D721Med (cell line): ENCODE measurements at regions not wholly inside any gene's neighbourhood (a gene's known extent, or its start where the extent isn't known, plus 50 kb on each side); places are given as distances from the start of the nearest gene placed in this dataset.

Source experiments
- DNase-seq: peaks from one replicate; pipeline ENCODE4 v3.0.0; 2011; ENCODE audit warnings: low spot score; ENCODE audit not compliant: insufficient read length
- FAIRE-seq: peaks from 2 replicates; lab custom pipeline; 2011; peaks lifted over from hg19 to GRCh38; lab: Jason Lieb, UNC
- CTCF ChIP-seq: IDR thresholded peaks from 2 replicates; pipeline ENCODE4 v1.5.1; 2012; ENCODE audit warnings: mild to moderate bottlenecking, control low read depth; ENCODE audit not compliant: insufficient read depth; ENCODE audit errors: missing control alignments

- FAIRE-seq (no peak), DNase-seq (no peak)
- no peak for TF ChIP-seq CTCF
Measured at GRCh38 chr2:177322801-177323261, 58.3 kb upstream of the NFE2L2 start.

GRCh38 chr2:177324797-177325196 is 60.3 kb upstream of the NFE2L2 start:
- DNase-seq (no peak), FAIRE-seq (no peak)
- no peak for TF ChIP-seq CTCF

DNA sequence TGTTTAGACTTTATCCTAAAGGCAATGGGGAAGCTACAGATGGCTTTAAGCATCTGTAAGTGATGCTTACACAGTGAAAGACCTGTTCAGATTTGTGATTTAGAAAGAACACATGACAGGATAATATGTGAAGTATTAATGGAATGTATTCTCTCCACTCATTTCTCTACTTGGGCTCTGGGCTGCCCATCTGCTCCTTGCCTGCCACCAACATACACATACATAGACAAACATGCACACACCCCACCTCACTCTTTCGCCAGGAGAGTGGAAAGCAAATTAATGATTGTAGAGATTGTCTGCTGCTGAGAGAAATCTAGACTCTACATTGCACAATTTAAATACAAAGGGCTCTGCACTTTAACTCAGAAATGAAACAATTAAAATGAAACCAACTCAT is 61.0 kb upstream of the NFE2L2 start:
- no peak for TF ChIP-seq CTCF
- FAIRE-seq (no peak), DNase-seq (no peak)

GRCh38 chr2:177326005-177326404 is 61.5 kb upstream of the NFE2L2 start:
- TF ChIP-seq CTCF = no peak
- no peak for FAIRE-seq

DNA sequence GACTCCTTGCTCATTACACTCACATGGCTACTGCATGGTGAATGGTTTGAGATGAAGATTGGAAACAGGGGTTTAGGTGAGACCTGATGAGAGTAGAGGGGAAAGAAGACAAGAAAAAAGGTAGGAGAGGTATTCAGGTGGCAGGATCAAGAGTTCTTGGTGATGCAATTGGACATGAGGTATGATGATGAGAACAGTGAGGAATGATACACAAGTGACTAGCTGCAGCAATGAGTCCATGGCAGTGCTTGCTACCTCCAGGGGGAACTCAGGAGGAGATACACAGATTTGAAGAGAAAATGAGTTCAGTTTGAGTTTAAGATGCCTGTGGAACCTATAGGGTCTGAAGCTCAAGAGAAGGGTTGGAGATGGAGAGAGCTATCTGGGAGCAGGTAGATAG is 62.1 kb upstream of the NFE2L2 start:
- FAIRE-seq = no peak
- DNase-seq = no peak
- TF ChIP-seq CTCF = no peak

More at GRCh38 chr2:177326005-177326404, 61.5 kb upstream of the NFE2L2 start:
- no peak for DNase-seq

DNA sequence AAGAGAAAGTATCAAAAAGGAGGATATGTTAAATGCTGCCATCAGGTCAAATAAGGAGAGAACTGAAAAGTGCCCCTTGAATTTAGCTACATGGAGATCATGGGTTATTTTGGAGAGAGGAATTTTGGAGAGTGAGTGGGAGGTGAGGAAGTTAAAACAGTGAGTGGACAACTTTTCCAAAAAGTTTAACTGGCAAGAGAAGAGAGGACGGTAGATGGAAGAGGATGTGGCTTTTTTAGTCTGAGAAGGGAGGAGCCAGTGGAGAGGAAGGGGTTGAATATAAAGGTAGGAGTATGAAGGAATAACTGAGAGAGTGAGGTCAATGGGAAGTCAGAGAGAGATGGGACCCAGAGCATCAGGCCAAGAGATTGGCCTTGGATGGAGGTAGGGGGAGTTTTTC is 62.5 kb upstream of the NFE2L2 start:
- FAIRE-seq = no peak
- no peak for DNase-seq
- no peak for TF ChIP-seq CTCF

GRCh38 chr2:177328056-177328455 is 63.5 kb upstream of the NFE2L2 start:
- FAIRE-seq (no peak), DNase-seq (no peak)
- no peak for TF ChIP-seq CTCF
